K562 (cell line): ENCODE measurements at regions not wholly inside any gene's neighbourhood (a gene's known extent, or its start where the extent isn't known, plus 50 kb on each side); places are given as distances from the start of the nearest gene placed in this dataset.

Experiments used
- ATAC-seq: fragments of 200-7000 bp; cut with Tn5 transposase; 3 replicates; pipeline ENCODE4 v1.9.1; 2020; ENCODE audit warnings: moderate library complexity
- BruUV-seq: library from RNA; stranded (reverse); fragments of 400-500 nt; replicated peaks from 2 replicates; lab custom pipeline; 2021; lab: Mats Ljungman, UMichigan
- CTCF ChIA-PET: fragments of 300-600 bp; formaldehyde crosslinking; extraction: SDS; loops from one replicate; lab custom pipeline; 2021; ENCODE audit warnings: low intra/inter-chr PET ratio; lab: Yijun Ruan, JAX
- POLR2A ChIA-PET: fragments of 300-600, 350-650 bp; sonication (Branson Sonifier 250); formaldehyde crosslinking; extraction: SDS; loops from one replicate; lab custom pipeline; 2021; ENCODE audit warnings: antibody characterized with exemption, inconsistent platforms; lab: Yijun Ruan, JAX
- DNase-seq, 4 experiments: peaks; one replicate each; pipeline versions ENCODE4 v3.0.0 to v3.0.0-alpha.2; 2011 to 2018; ENCODE audit warnings: low spot score in 3 of 4, mixed read lengths in 3 of 4; ENCODE audit errors: extremely low read depth in 1 of 4
- FAIRE-seq: peaks from 2 replicates; lab custom pipeline; 2011; peaks lifted over from hg19 to GRCh38; lab: Jason Lieb, UNC
- H2AFZ ChIP-seq: 2 replicates; pipeline ENCODE4 v1.6.0; 2011; ENCODE audit warnings: low read depth, low read length, control low read depth, inconsistent platforms
- H3K27ac ChIP-seq: fragments of 200-600 bp; 3 replicates; pipeline ENCODE4 v1.8.0; 2011; ENCODE audit warnings: low read depth, mild to moderate bottlenecking, control low read depth, inconsistent platforms, low read length, moderate library complexity, mixed read lengths; ENCODE audit errors: extremely low read depth
- H3K27me3 ChIP-seq, 2 experiments: fragments of 300-600 bp in 1 of 2; 2 replicates in 1 of 2; 3 replicates in 1 of 2; pipeline versions ENCODE4 v1.6.0 to v1.8.0; 2011; ENCODE audit warnings: inconsistent platforms in 2 of 2, low read length in 2 of 2, mild to moderate bottlenecking in 1 of 2, mixed read lengths in 1 of 2, moderate library complexity in 1 of 2; ENCODE audit not compliant: control insufficient read depth in 2 of 2, insufficient read depth in 2 of 2
- H3K36me3 ChIP-seq: fragments of 300-600 bp; 3 replicates; pipeline ENCODE4 v1.8.0; 2011; ENCODE audit warnings: mild to moderate bottlenecking, low read length, inconsistent platforms; ENCODE audit not compliant: control insufficient read depth, insufficient read depth
- H3K4me1 ChIP-seq, 2 experiments: fragments of 200-600 bp in 1 of 2; replicated peaks in 1 of 2; 2 replicates in 1 of 2; 3 replicates in 1 of 2; pipeline versions ENCODE4 v1.5.1 to v1.8.0; 2011; ENCODE audit warnings: inconsistent platforms in 2 of 2, low read length in 2 of 2, mild to moderate bottlenecking in 1 of 2, mixed read lengths in 1 of 2, moderate library complexity in 1 of 2; ENCODE audit not compliant: control insufficient read depth in 2 of 2, insufficient read depth in 2 of 2
- H3K4me2 ChIP-seq: 2 replicates; pipeline ENCODE4 v1.6.1; 2011; ENCODE audit warnings: low read length, control low read depth, inconsistent platforms, mixed read lengths; ENCODE audit not compliant: insufficient read depth
- H3K4me3 ChIP-seq: fragments of 200-600 bp; sonication (generic), shearing (Covaris generic); 2 replicates; pipeline ENCODE4 v1.5.1; 2016; ENCODE audit warnings: control low read depth, inconsistent platforms
- H3K79me2 ChIP-seq: fragments of 200-600 bp; 3 replicates; pipeline ENCODE4 v1.8.0; 2011; ENCODE audit warnings: low read length, inconsistent platforms; ENCODE audit not compliant: control insufficient read depth, insufficient read depth
- H3K9ac ChIP-seq, 2 experiments: 2 replicates each; pipeline versions ENCODE4 v1.6.0 to v1.6.1; 2011; ENCODE audit warnings: low read depth in 2 of 2, low read length in 2 of 2, control low read depth in 1 of 2, inconsistent platforms in 1 of 2, mild to moderate bottlenecking in 1 of 2, mixed read lengths in 1 of 2; ENCODE audit not compliant: insufficient read depth in 1 of 2
- H3K9me1 ChIP-seq: one replicate; pipeline ENCODE4 v1.6.0; 2011; ENCODE audit warnings: inconsistent platforms, mild to moderate bottlenecking, low read length, moderate library complexity; ENCODE audit not compliant: control insufficient read depth, insufficient read depth
- H3K9me3 ChIP-seq: replicated peaks from 2 replicates; pipeline ENCODE4 v1.5.1; 2011; ENCODE audit warnings: low read depth, low read length, inconsistent platforms; ENCODE audit not compliant: control insufficient read depth, insufficient read depth
- H4K20me1 ChIP-seq: replicated peaks from 2 replicates; pipeline ENCODE4 v1.6.1; 2011; ENCODE audit warnings: low read length, inconsistent platforms, mixed read lengths; ENCODE audit not compliant: control insufficient read depth, insufficient read depth
- CGGBP1 ChIP-seq: fragments of 250-450 bp; sonication (Bioruptor Pico); IDR thresholded peaks from 2 replicates; pipeline ENCODE4 v1.9.0; 2021; ENCODE audit warnings: mild to moderate bottlenecking
- DLX4 ChIP-seq: fragments of 250-450 bp; sonication (Bioruptor Pico); IDR thresholded peaks from 2 replicates; pipeline ENCODE4 v1.6.1; 2021; ENCODE audit warnings: mild to moderate bottlenecking
- HMBOX1 ChIP-seq: sonication (generic); IDR thresholded peaks from 2 replicates; pipeline ENCODE4 v1.6.1; 2016
- NEUROD1 ChIP-seq: fragments of 150-350 bp; IDR thresholded peaks from 2 replicates; pipeline ENCODE4 v1.6.1; 2014; ENCODE audit warnings: borderline replicate concordance, low read length, low read depth; ENCODE audit not compliant: partially characterized antibody
- NR2C2 ChIP-seq, 2 experiments: fragments of 200-800 bp in 1 of 2; sonication (Bioruptor generic) in 1 of 2; sonication (generic) in 1 of 2; formaldehyde crosslinking in 1 of 2; IDR thresholded peaks; 2 replicates each; pipeline versions ENCODE4 v1.6.1 to v1.8.0; 2016 to 2022; ENCODE audit warnings: mild to moderate bottlenecking in 1 of 2, missing compliant biosample characterization in 1 of 2, missing genetic modification characterization in 1 of 2, missing genetic modification reagents in 1 of 2
- PURB ChIP-seq: sonication (generic); formaldehyde crosslinking; IDR thresholded peaks from 2 replicates; pipeline ENCODE4 v1.9.0; 2021; ENCODE audit warnings: low read depth, mild to moderate bottlenecking, missing genetic modification reagents
- SNAPC5 ChIP-seq: fragments of 250-450 bp; sonication (Bioruptor Pico); IDR thresholded peaks from 2 replicates; pipeline ENCODE4 v1.8.0; 2021; ENCODE audit warnings: moderate library complexity, mild to moderate bottlenecking, inconsistent platforms
- ZBTB7A ChIP-seq: IDR thresholded peaks from 2 replicates; pipeline ENCODE4 v1.6.1; 2011; ENCODE audit warnings: low read depth, mild to moderate bottlenecking, low read length, moderate library complexity, borderline replicate concordance; ENCODE audit not compliant: control insufficient read depth
- ZBTB9 ChIP-seq: fragments of 450-650 bp; formaldehyde crosslinking; IDR thresholded peaks from 2 replicates; pipeline ENCODE4 v1.4.0; 2020; ENCODE audit warnings: mild to moderate bottlenecking, moderate library complexity
- ZNF232 ChIP-seq: sonication (generic); formaldehyde crosslinking; IDR thresholded peaks from 2 replicates; pipeline ENCODE4 v1.8.0; 2022; ENCODE audit warnings: mild to moderate bottlenecking, missing genetic modification reagents
- ZNF766 ChIP-seq: fragments of 200-800 bp; sonication (Bioruptor generic); conservative IDR thresholded peaks from 2 replicates; pipeline ENCODE4 v1.6.1; 2016; ENCODE audit warnings: missing genetic modification characterization, missing compliant biosample characterization
- WGBS: fragments of 100-300 bp; shearing (Covaris generic); methylation state at CpG from one replicate; pipeline ENCODE4 v1.1.6; 2016; ENCODE audit warnings: low coverage, mixed read lengths; ENCODE audit not compliant: insufficient coverage; ENCODE audit errors: missing lambda C conversion rate; 5-methylcytosine and 5-hydroxymethylcytosine counted together
- in situ Hi-C: fragments of 300-500 bp; cut with MboI; formaldehyde crosslinking; loops from 4 replicates; pipeline ENCODE4 v1.15.0; 2018; ENCODE audit warnings: inconsistent platforms, mixed read lengths
- intact Hi-C: fragments of 100-400 bp; cut with micrococcal nuclease; formaldehyde crosslinking; loops from 2 replicates; pipeline ENCODE4 v1.14.2; 2022

- TF ChIP-seq ZBTB9: no peak
- peak; percentile 55; the same call in 1 of the 2 replicates for TF ChIP-seq HMBOX1
Observed at GRCh38 chr9:38186404-38187115, 117.5 kb upstream of the SHB start (continued).

- Histone ChIP-seq H3K9me3 (no peaks in the 10 kb centered on the region), H3K79me2 (no peaks in the 10 kb centered on the region), H3K4me1 (no peaks in the 10 kb centered on the region; a peak in 1 of 5 replicates), H3K4me3 (no peak overlapping the region), H3K9ac (no peak overlapping the region), H3K4me2 (no peak overlapping the region), H3K36me3 (no peaks in the 10 kb centered on the region), H3K27ac (no peak overlapping the region), H2AFZ (0 out of 2 replicates have a peak overlapping the region, but pooled peaks have one; percentile 12), H3K27me3 (peaks cover 4 to 20% of the 10 kb centered on the region in 2 experiments; a peak in 3 of 5 replicates), H3K9me1 (no peaks in the 10 kb centered on the region), H4K20me1 (no peaks in the 10 kb centered on the region)
- DNase-seq (no peak), FAIRE-seq (no peak), ATAC-seq (no peak)
- ChIA-PET CTCF (no interaction called here), POLR2A (interaction anchor here (0.7 to 1.1 kb wide), 2 partner anchors 29 to 265 kb away, joined by 3 read pairs; no protein-coding TSS in a partner anchor)
- 7% methylated on average over 6 of the region's 6 CpGs for WGBS
- TF ChIP-seq CGGBP1 (CRISPR knock-in tag): no peak
- no peak for TF ChIP-seq ZBTB7A
- no peak for TF ChIP-seq SNAPC5 (CRISPR knock-in tag)
- no peak for TF ChIP-seq ZNF232 (CRISPR knock-in tag)
- TF ChIP-seq ZNF766 (CRISPR knock-in tag): peak; percentile 65
- no peak for TF ChIP-seq PURB (CRISPR knock-in tag)
- TF ChIP-seq NR2C2 (CRISPR knock-in tag; IDR thresholded peaks at IDR 0.05): no peak
- 0 out of 2 replicates have a peak, but pooled peaks have one; percentile 12 for TF ChIP-seq NR2C2 (tag; IDR thresholded peaks at IDR 0.05)
- TF ChIP-seq DLX4: no peak
- TF ChIP-seq HMBOX1: no peak
- TF ChIP-seq NEUROD1: no peak
- in situ Hi-C loops: no loop called here
- no TSS peak for BruUV-seq
- intact Hi-C loops: loop anchor here (5.0 kb wide), 1 partner anchor 51 kb away; no protein-coding TSS in a partner anchor
Observed at GRCh38 chr9:38185647-38186403, 116.8 kb upstream of the SHB start.
